Brain microvascular endothelial cell (primary cell): ENCODE measurements at regions not wholly inside any gene's neighbourhood (a gene's known extent, or its start where the extent isn't known, plus 50 kb on each side); places are given as distances from the start of the nearest gene placed in this dataset.

Experiments used
- DNase-seq: peaks from one replicate; pipeline ENCODE4 v3.0.0-alpha.2; 2020
- H3K27ac ChIP-seq: fragments of 250-450 bp; sonication (Bioruptor Pico); 2 replicates; pipeline ENCODE4 v1.5.1; 2020; ENCODE audit warnings: mild to moderate bottlenecking, moderate library complexity
- H3K27me3 ChIP-seq: fragments of 250-450 bp; sonication (Bioruptor Pico); replicated peaks from 2 replicates; pipeline ENCODE4 v1.5.1; 2020; ENCODE audit warnings: mild to moderate bottlenecking
- H3K36me3 ChIP-seq: fragments of 250-450 bp; sonication (Bioruptor Pico); replicated peaks from 2 replicates; pipeline ENCODE4 v1.5.1; 2020; ENCODE audit warnings: mild to moderate bottlenecking
- H3K4me3 ChIP-seq: 2 replicates; pipeline ENCODE4 v1.5.1; 2011; ENCODE audit warnings: low read depth, mild to moderate bottlenecking, control low read depth, low read length, moderate library complexity
- CTCF ChIP-seq: IDR thresholded peaks from 2 replicates; pipeline ENCODE4 v1.5.1; 2011; ENCODE audit warnings: low read depth, mild to moderate bottlenecking, moderate library complexity, low read length, control low read depth, inconsistent platforms; ENCODE audit errors: missing control alignments
- in situ Hi-C: cut with HindIII; loops from 2 replicates; pipeline ENCODE4 v1.10.0; 2017; ENCODE audit warnings: low sequenced_read_pairs, low pct_ligation_motif_present

GRCh38 chr1:23614032-23614660 is 54.8 kb upstream of the ID3 start:
- in situ Hi-C loops = no loop called here
- no peak overlapping the region for H3K4me3 ChIP-seq
- H3K27ac ChIP-seq = no peak overlapping the region
- H3K27me3 ChIP-seq = peaks cover 7% of the 10 kb centered on the region
- no peak for DNase-seq
- TF ChIP-seq CTCF = no peak
- H3K36me3 ChIP-seq = no peaks in the 10 kb centered on the region

- no peak for TF ChIP-seq CTCF
- DNase-seq = no peak
- no peaks in the 10 kb centered on the region for H3K27me3 ChIP-seq
- H3K36me3 ChIP-seq = no peaks in the 10 kb centered on the region
- in situ Hi-C loops = no loop called here
- no peak overlapping the region for H3K4me3 ChIP-seq
- H3K27ac ChIP-seq = no peak overlapping the region
Measured at GRCh38 chr1:23613191-23614031, 54.1 kb upstream of the ID3 start.

GRCh38 chr1:23611601-23612327 is 52.5 kb upstream of the ID3 start:
- in situ Hi-C loops = no loop called here
- H3K27me3 ChIP-seq = no peaks in the 10 kb centered on the region
- no peak overlapping the region for H3K4me3 ChIP-seq
- TF ChIP-seq CTCF = no peak
- no peak overlapping the region for H3K27ac ChIP-seq
- H3K36me3 ChIP-seq = no peaks in the 10 kb centered on the region
- no peak for DNase-seq

- Histone ChIP-seq H3K36me3 (no peaks in the 10 kb centered on the region), H3K4me3 (no peak overlapping the region), H3K27ac (no peak overlapping the region), H3K27me3 (no peaks in the 10 kb centered on the region)
- no peak for TF ChIP-seq CTCF
- DNase-seq = no peak
- in situ Hi-C loops = no loop called here
Measured at GRCh38 chr1:23610677-23611076, 51.4 kb upstream of the ID3 start.

- Histone ChIP-seq H3K27me3 (no peaks in the 10 kb centered on the region), H3K27ac (no peak overlapping the region)
- TF ChIP-seq CTCF = no peak
Measured at GRCh38 chr1:23609971-23610370, 50.7 kb upstream of the ID3 start.

More at GRCh38 chr1:23609971-23610370, 50.7 kb upstream of the ID3 start:
- H3K36me3 ChIP-seq = no peaks in the 10 kb centered on the region
- no peak for DNase-seq
- in situ Hi-C loops = no loop called here
- H3K4me3 ChIP-seq = no peak overlapping the region
